Keratinocyte (primary cell): ENCODE measurements at regions not wholly inside any gene's neighbourhood (a gene's known extent, or its start where the extent isn't known, plus 50 kb on each side); places are given as distances from the start of the nearest gene placed in this dataset.

Source experiments
- CTCF ChIP-seq, 3 experiments: IDR thresholded peaks in 1 of 3; conservative IDR thresholded peaks in 1 of 3; optimal IDR thresholded peaks in 1 of 3; 2 replicates in 2 of 3; 3 replicates in 1 of 3; pipeline versions ENCODE3 to v1.5.1; 2011; ENCODE audit warnings: low read length in 3 of 3, mild to moderate bottlenecking in 3 of 3, moderate library complexity in 2 of 3, control low read depth in 1 of 3, inconsistent platforms in 1 of 3; ENCODE audit not compliant: insufficient read depth in 2 of 3; ENCODE audit errors: extremely low read depth in 1 of 3
- EZH2 ChIP-seq: IDR thresholded peaks from one replicate; pipeline ENCODE4 v1.6.1; 2012; ENCODE audit warnings: inconsistent platforms, mild to moderate bottlenecking, low read length, moderate library complexity

- TF ChIP-seq CTCF (optimal IDR thresholded peaks at IDR 0.05 in 1 of 3, IDR thresholded peaks at IDR 0.05 in 1 of 3, conservative IDR thresholded peaks at IDR 0.05 in 1 of 3; ENCODE audit: extremely low read depth in 1 of 3, insufficient read depth in 2 of 3, low read length in 3 of 3) (no peak), EZH2 (no peak)
Observed at GRCh38 chr7:156217803-156218202, 405.5 kb upstream of the SHH start.
